Endothelial cell of umbilical vein (primary cell): ENCODE measurements at regions not wholly inside any gene's neighbourhood (a gene's known extent, or its start where the extent isn't known, plus 50 kb on each side); places are given as distances from the start of the nearest gene placed in this dataset.

Source experiments
- CTCF ChIP-seq, 2 donors: IDR thresholded peaks; 1 replicate in 1 of 2; 2 replicates in 1 of 2; pipeline ENCODE4 v1.5.1; 2011; ENCODE audit warnings: low read length in 2 of 2, mild to moderate bottlenecking in 2 of 2, moderate library complexity in 2 of 2, control low read depth in 1 of 2, inconsistent platforms in 1 of 2, low read depth in 1 of 2; ENCODE audit not compliant: insufficient read depth in 1 of 2; ENCODE audit errors: extremely low read depth in 1 of 2
- EZH2 ChIP-seq: IDR thresholded peaks from 2 replicates; pipeline ENCODE4 v1.6.1; 2012; ENCODE audit warnings: borderline replicate concordance, low read depth, mild to moderate bottlenecking, moderate library complexity, low read length, inconsistent platforms; ENCODE audit not compliant: severe bottlenecking
- FOS ChIP-seq: IDR thresholded peaks from 2 replicates; pipeline ENCODE4 v1.6.1; 2011; ENCODE audit warnings: mild to moderate bottlenecking, low read length, moderate library complexity, borderline replicate concordance; ENCODE audit not compliant: insufficient read depth
- GATA2 ChIP-seq: IDR thresholded peaks from 2 replicates; pipeline ENCODE4 v1.7.0; 2011; ENCODE audit warnings: low read depth, mild to moderate bottlenecking, moderate library complexity, mixed read lengths, low read length; ENCODE audit not compliant: insufficient read length, insufficient read depth
- JUN ChIP-seq: IDR thresholded peaks from 2 replicates; pipeline ENCODE4 v1.6.1; 2011; ENCODE audit warnings: borderline replicate concordance, low read depth; ENCODE audit not compliant: insufficient read length, insufficient read depth
- MYC ChIP-seq: IDR thresholded peaks from one replicate; pipeline ENCODE4 v1.6.1; 2011; ENCODE audit warnings: mild to moderate bottlenecking, low read depth, low read length
- POLR2A ChIP-seq: IDR thresholded peaks from 2 replicates; pipeline ENCODE4 v1.6.1; 2012; ENCODE audit warnings: low read depth, mild to moderate bottlenecking, control low read depth, low read length
- POLR2AphosphoS5 ChIP-seq: IDR thresholded peaks from 2 replicates; pipeline ENCODE4 v1.6.1; 2012; ENCODE audit warnings: low read depth, mild to moderate bottlenecking, control low read depth, low read length, moderate library complexity; ENCODE audit not compliant: insufficient read depth
- TF ChIP-seq, protein P1 (sequence below): IDR thresholded peaks from 2 replicates; pipeline ENCODE4 v1.6.1; 2011; ENCODE audit not compliant: insufficient read depth, insufficient read length

GRCh38 chr1:219293410-219293809 is 119.7 kb downstream of the LYPLAL1 start:
- TF ChIP-seq CTCF (IDR thresholded peaks at IDR 0.05; ENCODE audit: extremely low read depth in 1 of 2, insufficient read depth in 1 of 2, low read depth in 1 of 2, low read length in 2 of 2) (no peak), EZH2 (no peak), FOS (no peak), POLR2A (no peak), GATA2 (no peak), JUN (no peak), POLR2AphosphoS5 (no peak), MYC (no peak)
- TF ChIP-seq, protein P1, sequence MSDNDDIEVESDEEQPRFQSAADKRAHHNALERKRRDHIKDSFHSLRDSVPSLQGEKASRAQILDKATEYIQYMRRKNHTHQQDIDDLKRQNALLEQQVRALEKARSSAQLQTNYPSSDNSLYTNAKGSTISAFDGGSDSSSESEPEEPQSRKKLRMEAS, result no peak
